Gastrocnemius medialis (tissue), 4 donors: ENCODE measurements at regions not wholly inside any gene's neighbourhood (a gene's known extent, or its start where the extent isn't known, plus 50 kb on each side); places are given as distances from the start of the nearest gene placed in this dataset.

Experiments used
- CTCF ChIP-seq, 5 experiments: fragments of 450-650 bp in 3 of 5; fragments of 200-600 bp in 2 of 5; sonication (generic) in 2 of 5; IDR thresholded peaks in 4 of 5; conservative IDR thresholded peaks in 1 of 5; 1 replicate in 4 of 5; 2 replicates in 1 of 5; pipeline ENCODE4 v1.5.1; 2016 to 2019; ENCODE audit warnings: antibody characterized with exemption in 5 of 5, mild to moderate bottlenecking in 3 of 5, moderate library complexity in 3 of 5
- POLR2A ChIP-seq, 2 donors: fragments of 450-650 bp; IDR thresholded peaks; one replicate each; pipeline ENCODE4 v1.6.1; 2017; ENCODE audit warnings: antibody characterized with exemption in 2 of 2, mild to moderate bottlenecking in 2 of 2, moderate library complexity in 2 of 2

GRCh38 chr3:69445498-69445897 lies 59.6 kb upstream of the FRMD4B start:
- no peak for TF ChIP-seq CTCF (IDR thresholded peaks at IDR 0.05 in 4 of 5, conservative IDR thresholded peaks at IDR 0.05 in 1 of 5)
- no peak for TF ChIP-seq POLR2A (IDR thresholded peaks at IDR 0.05)
